K562 (cell line): ENCODE measurements at regions not wholly inside any gene's neighbourhood (a gene's known extent, or its start where the extent isn't known, plus 50 kb on each side); places are given as distances from the start of the nearest gene placed in this dataset.

Experiments
- ATAC-seq: fragments of 200-7000 bp; cut with Tn5 transposase; 3 replicates; pipeline ENCODE4 v1.9.1; 2020; ENCODE audit warnings: moderate library complexity
- BruUV-seq: library from RNA; stranded (reverse); fragments of 400-500 nt; replicated peaks from 2 replicates; lab custom pipeline; 2021; lab: Mats Ljungman, UMichigan
- CTCF ChIA-PET: fragments of 300-600 bp; formaldehyde crosslinking; extraction: SDS; loops from one replicate; lab custom pipeline; 2021; ENCODE audit warnings: low intra/inter-chr PET ratio; lab: Yijun Ruan, JAX
- POLR2A ChIA-PET: fragments of 300-600, 350-650 bp; sonication (Branson Sonifier 250); formaldehyde crosslinking; extraction: SDS; loops from one replicate; lab custom pipeline; 2021; ENCODE audit warnings: antibody characterized with exemption, inconsistent platforms; lab: Yijun Ruan, JAX
- DNase-seq, 4 experiments: peaks; one replicate each; pipeline versions ENCODE4 v3.0.0 to v3.0.0-alpha.2; 2011 to 2018; ENCODE audit warnings: low spot score in 3 of 4, mixed read lengths in 3 of 4; ENCODE audit errors: extremely low read depth in 1 of 4
- FAIRE-seq: peaks from 2 replicates; lab custom pipeline; 2011; peaks lifted over from hg19 to GRCh38; lab: Jason Lieb, UNC
- H2AFZ ChIP-seq: 2 replicates; pipeline ENCODE4 v1.6.0; 2011; ENCODE audit warnings: low read depth, low read length, control low read depth, inconsistent platforms
- H3K27ac ChIP-seq: fragments of 200-600 bp; 3 replicates; pipeline ENCODE4 v1.8.0; 2011; ENCODE audit warnings: low read depth, mild to moderate bottlenecking, control low read depth, inconsistent platforms, low read length, moderate library complexity, mixed read lengths; ENCODE audit errors: extremely low read depth
- H3K27me3 ChIP-seq, 2 experiments: fragments of 300-600 bp in 1 of 2; 2 replicates in 1 of 2; 3 replicates in 1 of 2; pipeline versions ENCODE4 v1.6.0 to v1.8.0; 2011; ENCODE audit warnings: inconsistent platforms in 2 of 2, low read length in 2 of 2, mild to moderate bottlenecking in 1 of 2, mixed read lengths in 1 of 2, moderate library complexity in 1 of 2; ENCODE audit not compliant: control insufficient read depth in 2 of 2, insufficient read depth in 2 of 2
- H3K36me3 ChIP-seq: fragments of 300-600 bp; 3 replicates; pipeline ENCODE4 v1.8.0; 2011; ENCODE audit warnings: mild to moderate bottlenecking, low read length, inconsistent platforms; ENCODE audit not compliant: control insufficient read depth, insufficient read depth
- H3K4me1 ChIP-seq, 2 experiments: fragments of 200-600 bp in 1 of 2; replicated peaks in 1 of 2; 2 replicates in 1 of 2; 3 replicates in 1 of 2; pipeline versions ENCODE4 v1.5.1 to v1.8.0; 2011; ENCODE audit warnings: inconsistent platforms in 2 of 2, low read length in 2 of 2, mild to moderate bottlenecking in 1 of 2, mixed read lengths in 1 of 2, moderate library complexity in 1 of 2; ENCODE audit not compliant: control insufficient read depth in 2 of 2, insufficient read depth in 2 of 2
- H3K4me2 ChIP-seq: 2 replicates; pipeline ENCODE4 v1.6.1; 2011; ENCODE audit warnings: low read length, control low read depth, inconsistent platforms, mixed read lengths; ENCODE audit not compliant: insufficient read depth
- H3K4me3 ChIP-seq: fragments of 200-600 bp; sonication (generic), shearing (Covaris generic); 2 replicates; pipeline ENCODE4 v1.5.1; 2016; ENCODE audit warnings: control low read depth, inconsistent platforms
- H3K79me2 ChIP-seq: fragments of 200-600 bp; 3 replicates; pipeline ENCODE4 v1.8.0; 2011; ENCODE audit warnings: low read length, inconsistent platforms; ENCODE audit not compliant: control insufficient read depth, insufficient read depth
- H3K9ac ChIP-seq, 2 experiments: 2 replicates each; pipeline versions ENCODE4 v1.6.0 to v1.6.1; 2011; ENCODE audit warnings: low read depth in 2 of 2, low read length in 2 of 2, control low read depth in 1 of 2, inconsistent platforms in 1 of 2, mild to moderate bottlenecking in 1 of 2, mixed read lengths in 1 of 2; ENCODE audit not compliant: insufficient read depth in 1 of 2
- H3K9me1 ChIP-seq: one replicate; pipeline ENCODE4 v1.6.0; 2011; ENCODE audit warnings: inconsistent platforms, mild to moderate bottlenecking, low read length, moderate library complexity; ENCODE audit not compliant: control insufficient read depth, insufficient read depth
- H3K9me3 ChIP-seq: replicated peaks from 2 replicates; pipeline ENCODE4 v1.5.1; 2011; ENCODE audit warnings: low read depth, low read length, inconsistent platforms; ENCODE audit not compliant: control insufficient read depth, insufficient read depth
- H4K20me1 ChIP-seq: replicated peaks from 2 replicates; pipeline ENCODE4 v1.6.1; 2011; ENCODE audit warnings: low read length, inconsistent platforms, mixed read lengths; ENCODE audit not compliant: control insufficient read depth, insufficient read depth
- CEBPB ChIP-seq: fragments of 450-650 bp; IDR thresholded peaks from 2 replicates; pipeline ENCODE4 v1.6.1; 2016; ENCODE audit warnings: missing genetic modification characterization, missing compliant biosample characterization
- CEBPG ChIP-seq, 3 experiments: fragments of 200-800 bp in 1 of 3; sonication (Bioruptor generic) in 1 of 3; sonication (generic) in 1 of 3; formaldehyde crosslinking in 1 of 3; IDR thresholded peaks in 2 of 3; conservative IDR thresholded peaks in 1 of 3; 2 replicates each; pipeline versions ENCODE4 v1.6.1 to v1.8.0; 2016 to 2022; ENCODE audit warnings: missing compliant biosample characterization in 2 of 3, missing genetic modification characterization in 2 of 3, mild to moderate bottlenecking in 1 of 3, missing genetic modification reagents in 1 of 3
- GTF2A2 ChIP-seq: IDR thresholded peaks from 2 replicates; pipeline ENCODE4 v1.6.1; 2016; ENCODE audit warnings: mild to moderate bottlenecking, missing genetic modification characterization, missing compliant biosample characterization
- HDAC1 ChIP-seq, 2 experiments: fragments of 450-650 bp; IDR thresholded peaks; 2 replicates each; pipeline ENCODE4 v1.6.1; 2016 to 2017; ENCODE audit warnings: inconsistent platforms in 1 of 2, mild to moderate bottlenecking in 1 of 2, moderate library complexity in 1 of 2
- WGBS: fragments of 100-300 bp; shearing (Covaris generic); methylation state at CpG from one replicate; pipeline ENCODE4 v1.1.6; 2016; ENCODE audit warnings: low coverage, mixed read lengths; ENCODE audit not compliant: insufficient coverage; ENCODE audit errors: missing lambda C conversion rate; 5-methylcytosine and 5-hydroxymethylcytosine counted together
- in situ Hi-C: fragments of 300-500 bp; cut with MboI; formaldehyde crosslinking; loops from 4 replicates; pipeline ENCODE4 v1.15.0; 2018; ENCODE audit warnings: inconsistent platforms, mixed read lengths
- intact Hi-C: fragments of 100-400 bp; cut with micrococcal nuclease; formaldehyde crosslinking; loops from 2 replicates; pipeline ENCODE4 v1.14.2; 2022
- TF ChIP-seq, protein P1 (sequence below), 2 experiments: fragments of 150-350 bp in 1 of 2; IDR thresholded peaks; 2 replicates each; pipeline ENCODE4 v1.6.1; 2012 to 2016; ENCODE audit warnings: low read depth in 2 of 2, low read length in 2 of 2, mild to moderate bottlenecking in 1 of 2, moderate library complexity in 1 of 2

DNA sequence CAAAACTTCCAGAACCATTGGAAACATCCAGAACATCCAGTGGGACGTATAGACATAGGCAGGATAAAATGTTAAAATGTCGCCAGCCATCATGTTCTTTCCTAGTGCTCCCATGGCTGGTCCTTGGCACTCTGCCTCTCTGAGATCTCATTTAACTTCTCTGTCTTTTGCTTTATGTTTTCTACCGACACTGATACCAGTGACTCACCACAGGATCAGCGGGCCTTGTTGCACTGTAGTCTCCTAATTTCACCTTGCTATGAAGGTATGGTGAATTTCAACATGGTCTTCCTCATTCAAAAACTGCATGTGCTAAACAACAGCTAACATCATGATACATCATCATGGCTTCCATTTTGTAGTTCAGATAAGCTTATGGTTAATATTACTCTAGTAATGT lies 521.0 kb upstream of the IGFBP7 start (continued):
- TF ChIP-seq, protein P1, sequence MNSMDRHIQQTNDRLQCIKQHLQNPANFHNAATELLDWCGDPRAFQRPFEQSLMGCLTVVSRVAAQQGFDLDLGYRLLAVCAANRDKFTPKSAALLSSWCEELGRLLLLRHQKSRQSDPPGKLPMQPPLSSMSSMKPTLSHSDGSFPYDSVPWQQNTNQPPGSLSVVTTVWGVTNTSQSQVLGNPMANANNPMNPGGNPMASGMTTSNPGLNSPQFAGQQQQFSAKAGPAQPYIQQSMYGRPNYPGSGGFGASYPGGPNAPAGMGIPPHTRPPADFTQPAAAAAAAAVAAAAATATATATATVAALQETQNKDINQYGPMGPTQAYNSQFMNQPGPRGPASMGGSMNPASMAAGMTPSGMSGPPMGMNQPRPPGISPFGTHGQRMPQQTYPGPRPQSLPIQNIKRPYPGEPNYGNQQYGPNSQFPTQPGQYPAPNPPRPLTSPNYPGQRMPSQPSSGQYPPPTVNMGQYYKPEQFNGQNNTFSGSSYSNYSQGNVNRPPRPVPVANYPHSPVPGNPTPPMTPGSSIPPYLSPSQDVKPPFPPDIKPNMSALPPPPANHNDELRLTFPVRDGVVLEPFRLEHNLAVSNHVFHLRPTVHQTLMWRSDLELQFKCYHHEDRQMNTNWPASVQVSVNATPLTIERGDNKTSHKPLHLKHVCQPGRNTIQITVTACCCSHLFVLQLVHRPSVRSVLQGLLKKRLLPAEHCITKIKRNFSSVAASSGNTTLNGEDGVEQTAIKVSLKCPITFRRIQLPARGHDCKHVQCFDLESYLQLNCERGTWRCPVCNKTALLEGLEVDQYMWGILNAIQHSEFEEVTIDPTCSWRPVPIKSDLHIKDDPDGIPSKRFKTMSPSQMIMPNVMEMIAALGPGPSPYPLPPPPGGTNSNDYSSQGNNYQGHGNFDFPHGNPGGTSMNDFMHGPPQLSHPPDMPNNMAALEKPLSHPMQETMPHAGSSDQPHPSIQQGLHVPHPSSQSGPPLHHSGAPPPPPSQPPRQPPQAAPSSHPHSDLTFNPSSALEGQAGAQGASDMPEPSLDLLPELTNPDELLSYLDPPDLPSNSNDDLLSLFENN (IDR thresholded peaks at IDR 0.05; ENCODE audit: low read depth in 2 of 2, low read length in 2 of 2) = no peak
- no peak for TF ChIP-seq HDAC1 (IDR thresholded peaks at IDR 0.05)
- TF ChIP-seq, all 486 proteins: peak for 0

DNA sequence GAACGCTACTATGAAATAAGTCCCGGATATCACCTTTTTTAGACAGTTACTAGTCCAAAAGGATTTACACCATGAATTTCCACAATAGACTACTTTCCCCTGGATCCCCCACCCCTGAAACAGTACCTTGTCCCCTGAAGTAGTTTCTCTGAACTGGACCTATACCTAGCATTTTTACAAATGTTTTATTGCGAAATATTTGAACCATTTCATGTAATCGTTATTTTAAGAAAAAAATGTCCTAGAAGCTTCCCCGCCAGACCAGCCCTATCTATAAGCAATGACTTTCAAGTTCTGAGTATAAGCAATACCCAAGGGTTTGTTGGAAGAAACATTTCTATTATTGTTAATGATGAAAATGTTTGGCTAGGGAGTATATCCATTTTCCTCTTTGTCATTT lies 517.8 kb upstream of the IGFBP7 start:
- POLR2A ChIA-PET = no interaction called here

More for the DNA sequence above, 517.8 kb upstream of the IGFBP7 start:
- no peaks in the 10 kb centered on the region for H3K4me1 ChIP-seq
- in situ Hi-C loops = no loop called here
- FAIRE-seq = no peak
- H3K9me1 ChIP-seq = no peaks in the 10 kb centered on the region
- intact Hi-C loops = no loop called here
- H4K20me1 ChIP-seq = no peaks in the 10 kb centered on the region
- no TSS peak for BruUV-seq
- H3K4me3 ChIP-seq = no peak overlapping the region
- H3K79me2 ChIP-seq = no peaks in the 10 kb centered on the region
- no peak overlapping the region for H3K4me2 ChIP-seq
- H2AFZ ChIP-seq = no peak overlapping the region
- H3K9ac ChIP-seq = no peak overlapping the region
- no peak overlapping the region for H3K27ac ChIP-seq
- no peaks in the 10 kb centered on the region for H3K9me3 ChIP-seq
- CTCF ChIA-PET = no interaction called here
- TF ChIP-seq CEBPG (CRISPR knock-in tag; IDR thresholded peaks at IDR 0.05) (no peak), CEBPG (tag; conservative IDR thresholded peaks at IDR 0.05 in 1 of 2, IDR thresholded peaks at IDR 0.05 in 1 of 2) (peak in 1 of 2 experiments; percentile 55; a peak in 2 of 4 replicates), CEBPB (tag) (0 out of 2 replicates have a peak, but pooled peaks have one; percentile 29), GTF2A2 (tag) (no peak)
- no peaks in the 10 kb centered on the region for H3K36me3 ChIP-seq
- no peak for DNase-seq
- WGBS = 2% methylated on average over 5 of the region's 5 CpGs
- ATAC-seq = no peak
- no peaks in the 10 kb centered on the region for H3K27me3 ChIP-seq
